Peyer's patch (tissue), 4 donors: ENCODE measurements at regions not wholly inside any gene's neighbourhood (a gene's known extent, or its start where the extent isn't known, plus 50 kb on each side); places are given as distances from the start of the nearest gene placed in this dataset.

Experiments used
- CTCF ChIP-seq, 6 experiments: fragments of 450-650 bp in 4 of 6; fragments of 200-600 bp in 2 of 6; sonication (generic) in 1 of 6; IDR thresholded peaks; one replicate each; pipeline ENCODE4 v1.5.1; 2017 to 2019; ENCODE audit warnings: antibody characterized with exemption in 6 of 6, mild to moderate bottlenecking in 3 of 6, moderate library complexity in 1 of 6
- POLR2A ChIP-seq, 2 donors: fragments of 450-650 bp; IDR thresholded peaks; one replicate each; pipeline ENCODE4 v1.5.1; 2017; ENCODE audit warnings: antibody characterized with exemption in 2 of 2, mild to moderate bottlenecking in 2 of 2, moderate library complexity in 2 of 2

GRCh38 chr1:98196012-98196411 lies 275.2 kb upstream of the DPYD start:
- TF ChIP-seq CTCF (IDR thresholded peaks at IDR 0.05) = no peak
- no peak for TF ChIP-seq POLR2A (IDR thresholded peaks at IDR 0.05)
